ENCODE measurements at regions not wholly inside any gene's neighbourhood (a gene's known extent, or its start where the extent isn't known, plus 50 kb on each side); places are given as distances from the start of the nearest gene placed in this dataset.

- Histone ChIP-seq H3K9me2 (replicated peaks; ENCODE audit: insufficient read depth, low read length) (no peaks in the 10 kb centered on the region), H4K20me1 (ENCODE audit: low read depth, low read length) (no peaks in the 10 kb centered on the region), H3K9me3 (ENCODE audit: insufficient read depth, low read length) (no peaks in the 10 kb centered on the region), H3F3A (ENCODE audit: insufficient read depth) (no peaks in the 10 kb centered on the region), H3K4me3 (ENCODE audit: insufficient read depth, low read length, poor library complexity, severe bottlenecking) (no peak overlapping the region), H3K79me2 (ENCODE audit: insufficient read depth, low read length) (no peaks in the 10 kb centered on the region), H3K36me3 (ENCODE audit: low read length) (no peaks in the 10 kb centered on the region), H3K27ac (ENCODE audit: low read depth, low read length) (no peak overlapping the region), H3K9ac (ENCODE audit: low read length) (no peak overlapping the region), H2AFZ (ENCODE audit: low read depth, low read length, severe bottlenecking) (no peak overlapping the region), H3K4me2 (ENCODE audit: low read depth, low read length, poor library complexity, severe bottlenecking) (no peak overlapping the region), H3K27me3 (ENCODE audit: low read length) (no peaks in the 10 kb centered on the region)
- TF ChIP-seq EZH2phosphoT487 (conservative IDR thresholded peaks at IDR 0.05; ENCODE audit: low read length) (no peak), CTCF (IDR thresholded peaks at IDR 0.05; ENCODE audit: insufficient read depth, low read length, poor library complexity, severe bottlenecking) (no peak)
Measured at GRCh38 chr7:124536156-124536762, 229.3 kb downstream of the GPR37 start.

GRCh38 chr7:124532166-124532565 is 233.4 kb downstream of the GPR37 start:
- no peaks in the 10 kb centered on the region for H3F3A ChIP-seq (ENCODE audit: insufficient read depth)
- H3K9me2 ChIP-seq (replicated peaks; ENCODE audit: insufficient read depth, low read length): no peaks in the 10 kb centered on the region
- H3K36me3 ChIP-seq (ENCODE audit: low read length): no peaks in the 10 kb centered on the region
- H3K9ac ChIP-seq (ENCODE audit: low read length): no peak overlapping the region
- no peaks in the 10 kb centered on the region for H4K20me1 ChIP-seq (ENCODE audit: low read depth, low read length)
- TF ChIP-seq EZH2phosphoT487 (conservative IDR thresholded peaks at IDR 0.05; ENCODE audit: low read length) (no peak), CTCF (IDR thresholded peaks at IDR 0.05; ENCODE audit: insufficient read depth, low read length, poor library complexity, severe bottlenecking) (no peak)
- H3K79me2 ChIP-seq (ENCODE audit: insufficient read depth, low read length): no peaks in the 10 kb centered on the region
- H3K4me3 ChIP-seq (ENCODE audit: insufficient read depth, low read length, poor library complexity, severe bottlenecking): no peak overlapping the region
- no peaks in the 10 kb centered on the region for H3K27me3 ChIP-seq (ENCODE audit: low read length)
- no peak overlapping the region for H3K4me2 ChIP-seq (ENCODE audit: low read depth, low read length, poor library complexity, severe bottlenecking)
- no peak overlapping the region for H3K27ac ChIP-seq (ENCODE audit: low read depth, low read length)
- no peak overlapping the region for H2AFZ ChIP-seq (ENCODE audit: low read depth, low read length, severe bottlenecking)
- peaks cover 5% of the 10 kb centered on the region; the same call in 1 of the 2 replicates for H3K9me3 ChIP-seq (ENCODE audit: insufficient read depth, low read length)

GRCh38 chr7:124516911-124517310 is 248.7 kb downstream of the GPR37 start:
- Histone ChIP-seq H3K27me3 (ENCODE audit: low read length) (no peaks in the 10 kb centered on the region), H3F3A (ENCODE audit: insufficient read depth) (no peaks in the 10 kb centered on the region), H3K27ac (ENCODE audit: low read depth, low read length) (no peak overlapping the region), H3K36me3 (ENCODE audit: low read length) (no peaks in the 10 kb centered on the region), H3K9me3 (ENCODE audit: insufficient read depth, low read length) (no peaks in the 10 kb centered on the region), H3K4me2 (ENCODE audit: low read depth, low read length, poor library complexity, severe bottlenecking) (no peak overlapping the region), H3K9me2 (replicated peaks; ENCODE audit: insufficient read depth, low read length) (no peaks in the 10 kb centered on the region), H3K4me3 (ENCODE audit: insufficient read depth, low read length, poor library complexity, severe bottlenecking) (no peak overlapping the region), H3K79me2 (ENCODE audit: insufficient read depth, low read length) (no peaks in the 10 kb centered on the region), H4K20me1 (ENCODE audit: low read depth, low read length) (no peaks in the 10 kb centered on the region), H2AFZ (ENCODE audit: low read depth, low read length, severe bottlenecking) (no peak overlapping the region), H3K9ac (ENCODE audit: low read length) (no peak overlapping the region)
- TF ChIP-seq EZH2phosphoT487 (conservative IDR thresholded peaks at IDR 0.05; ENCODE audit: low read length): no peak
- no peak for TF ChIP-seq CTCF (IDR thresholded peaks at IDR 0.05; ENCODE audit: insufficient read depth, low read length, poor library complexity, severe bottlenecking)

Data from SU-DHL-6 (cell line).